Transverse colon (tissue), 4 donors: ENCODE measurements at regions not wholly inside any gene's neighbourhood (a gene's known extent, or its start where the extent isn't known, plus 50 kb on each side); places are given as distances from the start of the nearest gene placed in this dataset.

ENCODE experiments used
- DNase-seq: peaks from one replicate; pipeline ENCODE4 v3.0.0-alpha.2; 2019
- H3K27ac ChIP-seq, 4 donors: fragments of 200-600 bp; sonication (generic); 2 replicates each; pipeline ENCODE4 v1.5.1; 2016 to 2018; ENCODE audit warnings: inconsistent platforms in 4 of 4
- H3K27me3 ChIP-seq: fragments of 200-600 bp; sonication (generic); 2 replicates; pipeline ENCODE4 v1.5.1; 2017; ENCODE audit warnings: inconsistent platforms
- H3K36me3 ChIP-seq, 4 donors: fragments of 200-600 bp; sonication (generic); 2 replicates each; pipeline ENCODE4 v1.5.1; 2017 to 2019; ENCODE audit warnings: inconsistent platforms in 4 of 4
- H3K4me1 ChIP-seq, 4 donors: fragments of 200-600 bp; sonication (generic); 2 replicates each; pipeline ENCODE4 v1.5.1; 2017 to 2020; ENCODE audit warnings: inconsistent platforms in 4 of 4
- H3K4me3 ChIP-seq, 4 donors: fragments of 200-600 bp; sonication (generic); 1 replicate in 1 of 4; 2 replicates in 3 of 4; pipeline versions ENCODE4 v1.5.1 to v1.6.1; 2017 to 2019; ENCODE audit warnings: inconsistent platforms in 4 of 4
- H3K9me3 ChIP-seq, 2 donors: fragments of 200-600 bp; sonication (generic); 2 replicates each; pipeline ENCODE4 v1.5.1; 2017 to 2019; ENCODE audit warnings: inconsistent platforms in 2 of 2
- EP300 ChIP-seq: sonication (generic); formaldehyde crosslinking; IDR thresholded peaks from one replicate; pipeline ENCODE4 v1.6.1; 2017; ENCODE audit warnings: antibody characterized with exemption, low read depth
- POLR2A ChIP-seq: fragments of 450-650 bp; IDR thresholded peaks from one replicate; pipeline ENCODE4 v1.6.1; 2016; ENCODE audit warnings: antibody characterized with exemption, mild to moderate bottlenecking, moderate library complexity
- POLR2AphosphoS5 ChIP-seq, 3 donors: sonication (generic); formaldehyde crosslinking; IDR thresholded peaks; one replicate each; pipeline ENCODE4 v1.6.1; 2016; ENCODE audit warnings: antibody characterized with exemption in 3 of 3
- WGBS, 2 donors: methylation state at CpG; one replicate each; pipeline ENCODE4 v1.1.5; 2018; ENCODE audit warnings: low coverage in 1 of 2; 5-methylcytosine and 5-hydroxymethylcytosine counted together
- in situ Hi-C, 4 donors: fragments of 200-750 bp; cut with MboI; loops; one replicate each; pipeline versions ENCODE4 v1.15.0 to v1.15.1; 2017; ENCODE audit warnings: low sequenced_read_pairs in 3 of 4, low pct_ligation_motif_present in 1 of 4, low pct_unique_long_range_greater_than_20kb in 1 of 4
- intact Hi-C: fragments of 100-400 bp; cut with DNase I; formaldehyde crosslinking; loops from one replicate; pipeline ENCODE4 v1.15.1; 2023; ENCODE audit warnings: low total_unique reads
- TF ChIP-seq, protein P1 (sequence below), 5 experiments: fragments of 200-600 bp in 3 of 5; fragments of 450-650 bp in 2 of 5; sonication (generic) in 3 of 5; IDR thresholded peaks; 1 replicate in 2 of 5; 2 replicates in 3 of 5; pipeline ENCODE4 v1.5.1; 2016 to 2017; ENCODE audit warnings: antibody characterized with exemption in 5 of 5, inconsistent platforms in 3 of 5, mild to moderate bottlenecking in 2 of 5, moderate library complexity in 1 of 5

DNA sequence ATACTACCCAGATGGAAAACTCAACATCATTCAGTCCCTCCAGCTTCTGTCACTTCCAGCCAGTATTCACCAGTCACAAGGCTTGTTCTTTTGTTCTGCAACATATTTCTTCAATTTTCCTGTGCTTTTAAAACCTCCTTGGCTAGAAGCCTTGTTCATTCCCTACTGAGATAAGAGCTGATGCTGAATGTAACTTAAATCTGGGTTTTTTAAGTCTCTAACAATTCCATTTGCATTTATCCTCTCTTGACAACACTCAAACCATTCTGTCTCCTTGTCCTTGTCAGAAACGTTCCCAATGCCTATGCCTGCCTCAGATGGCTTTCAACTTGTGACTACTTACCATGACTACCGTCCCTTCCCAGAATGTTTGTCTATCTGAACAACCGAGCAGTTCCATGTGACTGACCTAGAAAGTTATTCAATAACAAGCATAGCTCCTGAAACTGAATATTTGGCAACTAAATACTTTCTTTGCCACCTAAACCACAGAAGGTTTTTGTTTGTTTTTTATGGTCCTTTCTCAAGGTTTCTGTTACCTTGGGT is 682.9 kb upstream of the GALNTL6 start:
- in situ Hi-C loops, result no loop called here
- 29 to 37% methylated on average over 2 to 3 of the region's 3 CpGs for WGBS, 2 donors
- H3K4me3 ChIP-seq, result no peak overlapping the region
- TF ChIP-seq POLR2AphosphoS5 (IDR thresholded peaks at IDR 0.05) (no peak), EP300 (no peak), POLR2A (no peak)
- TF ChIP-seq, protein P1, sequence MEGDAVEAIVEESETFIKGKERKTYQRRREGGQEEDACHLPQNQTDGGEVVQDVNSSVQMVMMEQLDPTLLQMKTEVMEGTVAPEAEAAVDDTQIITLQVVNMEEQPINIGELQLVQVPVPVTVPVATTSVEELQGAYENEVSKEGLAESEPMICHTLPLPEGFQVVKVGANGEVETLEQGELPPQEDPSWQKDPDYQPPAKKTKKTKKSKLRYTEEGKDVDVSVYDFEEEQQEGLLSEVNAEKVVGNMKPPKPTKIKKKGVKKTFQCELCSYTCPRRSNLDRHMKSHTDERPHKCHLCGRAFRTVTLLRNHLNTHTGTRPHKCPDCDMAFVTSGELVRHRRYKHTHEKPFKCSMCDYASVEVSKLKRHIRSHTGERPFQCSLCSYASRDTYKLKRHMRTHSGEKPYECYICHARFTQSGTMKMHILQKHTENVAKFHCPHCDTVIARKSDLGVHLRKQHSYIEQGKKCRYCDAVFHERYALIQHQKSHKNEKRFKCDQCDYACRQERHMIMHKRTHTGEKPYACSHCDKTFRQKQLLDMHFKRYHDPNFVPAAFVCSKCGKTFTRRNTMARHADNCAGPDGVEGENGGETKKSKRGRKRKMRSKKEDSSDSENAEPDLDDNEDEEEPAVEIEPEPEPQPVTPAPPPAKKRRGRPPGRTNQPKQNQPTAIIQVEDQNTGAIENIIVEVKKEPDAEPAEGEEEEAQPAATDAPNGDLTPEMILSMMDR (IDR thresholded peaks at IDR 0.05), result no peak
- no peak overlapping the region for H3K27ac ChIP-seq
- no peaks in the 10 kb centered on the region for H3K27me3 ChIP-seq
- no peaks in the 10 kb centered on the region for H3K4me1 ChIP-seq
- DNase-seq, result no peak
- H3K9me3 ChIP-seq, result no peaks in the 10 kb centered on the region
- intact Hi-C loops, result no loop called here
- no peaks in the 10 kb centered on the region for H3K36me3 ChIP-seq

DNA sequence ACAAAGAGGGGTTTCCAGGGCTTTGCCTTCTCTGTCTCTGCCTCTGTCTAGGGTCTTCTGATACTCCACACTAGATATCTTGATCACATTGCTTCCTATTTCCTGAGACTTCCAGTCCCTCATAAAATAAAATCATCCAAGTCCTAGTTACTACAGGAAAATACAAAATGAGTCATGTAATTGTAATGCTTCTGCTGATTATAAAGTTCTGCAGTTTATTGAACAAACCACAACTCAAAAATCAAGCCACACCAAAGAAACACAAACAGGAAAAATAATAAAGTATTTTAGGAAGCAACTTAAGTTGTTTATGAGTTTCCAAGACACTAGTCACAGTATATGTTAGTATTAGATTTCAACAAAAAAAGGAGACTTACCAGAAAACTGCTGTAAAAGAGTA is 695.1 kb upstream of the GALNTL6 start:
- in situ Hi-C loops (no loop called here), intact Hi-C loops (no loop called here)
- Histone ChIP-seq H3K27me3 (no peaks in the 10 kb centered on the region), H3K4me1 (no peaks in the 10 kb centered on the region), H3K9me3 (no peaks in the 10 kb centered on the region), H3K27ac (no peak overlapping the region), H3K36me3 (no peaks in the 10 kb centered on the region), H3K4me3 (no peak overlapping the region)
- TF ChIP-seq EP300, result no peak
- no peak for TF ChIP-seq POLR2AphosphoS5 (IDR thresholded peaks at IDR 0.05)
- no peak for TF ChIP-seq POLR2A
- TF ChIP-seq, protein P1 (IDR thresholded peaks at IDR 0.05), result no peak
- DNase-seq, result no peak

DNA sequence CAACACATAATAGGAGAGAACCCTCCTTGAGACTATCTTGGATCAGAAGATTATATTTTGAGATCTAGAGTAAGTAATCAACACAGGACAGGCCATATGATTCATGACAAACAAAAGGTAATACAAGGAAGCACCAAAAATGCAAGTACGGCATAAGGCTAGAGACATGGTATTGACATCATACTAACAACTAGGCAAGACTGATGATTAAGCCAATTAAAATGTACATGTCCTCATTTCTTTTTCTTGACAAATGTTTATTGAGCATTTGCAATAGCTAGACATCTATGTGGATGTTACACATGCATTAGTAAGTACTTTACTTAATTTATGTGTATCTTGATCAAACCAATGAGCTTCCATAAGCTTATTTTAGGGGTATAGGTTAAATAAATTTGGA is 695.7 kb upstream of the GALNTL6 start:
- no peaks in the 10 kb centered on the region for H3K9me3 ChIP-seq
- intact Hi-C loops (no loop called here), in situ Hi-C loops (no loop called here)
- no peaks in the 10 kb centered on the region for H3K4me1 ChIP-seq
- no peaks in the 10 kb centered on the region for H3K36me3 ChIP-seq
- H3K27ac ChIP-seq, result no peak overlapping the region
- DNase-seq, result no peak
- no peaks in the 10 kb centered on the region for H3K27me3 ChIP-seq
- no peak overlapping the region for H3K4me3 ChIP-seq
- WGBS, 2 donors, result 91 to 95% methylated on average over 1 of the region's 1 CpG
- TF ChIP-seq POLR2AphosphoS5 (IDR thresholded peaks at IDR 0.05) (no peak), EP300 (no peak), POLR2A (no peak)
- TF ChIP-seq, protein P1 (IDR thresholded peaks at IDR 0.05), result no peak

DNA sequence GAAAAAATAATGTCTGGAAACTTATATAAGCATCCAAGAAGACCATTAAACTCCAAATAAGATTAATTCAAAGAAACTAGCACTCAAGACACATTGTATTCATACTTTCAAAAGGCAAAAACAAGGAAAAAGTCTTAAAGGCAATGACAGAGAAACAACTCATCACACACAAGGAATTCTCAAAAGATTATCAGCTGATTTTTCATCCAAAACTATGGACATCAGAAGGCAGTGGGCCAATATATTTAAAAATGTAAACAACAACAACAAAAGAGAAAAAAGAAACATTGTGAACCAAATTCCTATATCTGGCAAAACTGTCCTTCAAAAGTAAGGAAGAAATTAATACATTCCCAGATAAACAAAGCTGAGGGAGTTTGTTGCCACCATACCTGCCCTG is 711.4 kb upstream of the GALNTL6 start:
- no peak overlapping the region for H3K4me3 ChIP-seq
- no peak for DNase-seq
- TF ChIP-seq, protein P1 (IDR thresholded peaks at IDR 0.05), result no peak
- no peak for TF ChIP-seq POLR2AphosphoS5 (IDR thresholded peaks at IDR 0.05)
- no peak for TF ChIP-seq EP300
- no peak for TF ChIP-seq POLR2A
- H3K9me3 ChIP-seq, result peaks cover 0 to 5% of the 10 kb centered on the region in 2 donors
- H3K4me1 ChIP-seq, result no peaks in the 10 kb centered on the region
- in situ Hi-C loops (no loop called here), intact Hi-C loops (no loop called here)
- no peaks in the 10 kb centered on the region for H3K27me3 ChIP-seq
- H3K36me3 ChIP-seq, result no peaks in the 10 kb centered on the region
- H3K27ac ChIP-seq, result no peak overlapping the region
